H1 (cell line): ENCODE measurements at regions not wholly inside any gene's neighbourhood (a gene's known extent, or its start where the extent isn't known, plus 50 kb on each side); places are given as distances from the start of the nearest gene placed in this dataset.

Experiments used
- CTCF ChIA-PET: fragments of 300-600 bp; sonication (Branson Sonifier 250); formaldehyde crosslinking; loops from one replicate; lab custom pipeline; 2021; ENCODE audit not compliant: partially characterized antibody; lab: Charles Lee
- POLR2A ChIA-PET: fragments of 300-600 bp; sonication (Branson Sonifier 250); formaldehyde crosslinking; loops from one replicate; lab custom pipeline; 2021; ENCODE audit warnings: inconsistent platforms; ENCODE audit not compliant: partially characterized antibody; lab: Charles Lee
- DNase-seq, 2 experiments: peaks; one replicate each; pipeline versions ENCODE4 v3.0.0 to v3.0.0-alpha.2; 2010 to 2022; ENCODE audit warnings: low spot score in 2 of 2, low read depth in 1 of 2, mixed read lengths in 1 of 2
- FAIRE-seq: peaks from 2 replicates; lab custom pipeline; 2011; peaks lifted over from hg19 to GRCh38; lab: Jason Lieb, UNC
- H2AFZ ChIP-seq: 2 replicates; pipeline ENCODE4 v1.8.1; 2012; ENCODE audit warnings: low read length, inconsistent platforms
- H2AK5ac ChIP-seq: 2 replicates; pipeline ENCODE4 v1.6.1; 2013; ENCODE audit warnings: low read depth, low read length
- H2BK120ac ChIP-seq: replicated peaks from 2 replicates; pipeline ENCODE3; 2013; ENCODE audit warnings: low read depth, low read length, inconsistent platforms
- H2BK12ac ChIP-seq: 2 replicates; pipeline ENCODE4 v1.6.1; 2013; ENCODE audit warnings: low read depth, low read length
- H2BK15ac ChIP-seq: 2 replicates; pipeline ENCODE4 v1.6.1; 2013; ENCODE audit warnings: low read length
- H2BK20ac ChIP-seq: 2 replicates; pipeline ENCODE4 v1.6.1; 2013; ENCODE audit warnings: low read length
- H2BK5ac ChIP-seq: 2 replicates; pipeline ENCODE4 v1.6.1; 2013; ENCODE audit warnings: low read depth, low read length
- H3K14ac ChIP-seq: 2 replicates; pipeline ENCODE4 v1.6.1; 2013; ENCODE audit warnings: inconsistent platforms; ENCODE audit not compliant: insufficient read length
- H3K18ac ChIP-seq: 2 replicates; pipeline ENCODE4 v1.6.1; 2013; ENCODE audit warnings: low read length; ENCODE audit errors: extremely low read depth
- H3K23ac ChIP-seq: 2 replicates; pipeline ENCODE4 v1.6.1; 2013; ENCODE audit warnings: inconsistent platforms; ENCODE audit not compliant: insufficient read length
- H3K23me2 ChIP-seq: 2 replicates; pipeline ENCODE4 v1.6.1; 2013; ENCODE audit warnings: low read depth, low read length
- H3K27ac ChIP-seq: 2 replicates; pipeline ENCODE4 v1.6.1; 2011; ENCODE audit warnings: low read depth, low read length, inconsistent platforms
- H3K27me3 ChIP-seq, 4 experiments: replicated peaks in 1 of 4; 1 replicate in 1 of 4; 2 replicates in 3 of 4; pipeline versions ENCODE4 v1.6.1 to v1.8.1; 2011 to 2013; ENCODE audit warnings: low read length in 3 of 4, mild to moderate bottlenecking in 3 of 4, inconsistent platforms in 2 of 4, mixed read lengths in 2 of 4, moderate library complexity in 1 of 4; ENCODE audit not compliant: control insufficient read depth in 3 of 4, insufficient read depth in 3 of 4; ENCODE audit errors: extremely low read depth in 1 of 4
- H3K36me3 ChIP-seq, 4 experiments: 2 replicates each; pipeline versions ENCODE4 v1.6.1 to v1.8.1; 2011 to 2013; ENCODE audit warnings: mild to moderate bottlenecking in 4 of 4, low read length in 3 of 4, moderate library complexity in 2 of 4, control low read depth in 1 of 4, inconsistent platforms in 1 of 4; ENCODE audit not compliant: insufficient read depth in 4 of 4, control insufficient read depth in 2 of 4
- H3K4ac ChIP-seq: replicated peaks from 2 replicates; pipeline ENCODE3; 2013; ENCODE audit warnings: low read length, low read depth, mixed read lengths, inconsistent platforms; ENCODE audit not compliant: insufficient read length
- H3K4me1 ChIP-seq, 4 experiments: replicated peaks in 1 of 4; 1 replicate in 1 of 4; 2 replicates in 3 of 4; pipeline versions ENCODE4 v1.6.1 to v1.8.1; 2011 to 2013; ENCODE audit warnings: low read length in 3 of 4, inconsistent platforms in 2 of 4, mixed read lengths in 1 of 4; ENCODE audit not compliant: insufficient read depth in 4 of 4, control insufficient read depth in 3 of 4
- H3K4me2 ChIP-seq, 2 experiments: 2 replicates each; pipeline versions ENCODE4 v1.6.1 to v1.8.1; 2011 to 2013; ENCODE audit warnings: low read depth in 2 of 2, low read length in 2 of 2, control low read depth in 1 of 2, inconsistent platforms in 1 of 2, mild to moderate bottlenecking in 1 of 2; ENCODE audit not compliant: insufficient read depth in 1 of 2
- H3K4me3 ChIP-seq, 4 experiments: fragments of 200-600, 300-600 bp in 1 of 4; sonication (generic), shearing (Covaris generic), sonication (Bioruptor Twin) in 1 of 4; 2 replicates each; pipeline versions ENCODE4 v1.5.1 to v1.8.1; 2011 to 2016; ENCODE audit warnings: low read length in 4 of 4, low read depth in 3 of 4, control low read depth in 2 of 4, inconsistent platforms in 2 of 4, mild to moderate bottlenecking in 2 of 4, mixed read lengths in 1 of 4, moderate library complexity in 1 of 4; ENCODE audit not compliant: insufficient read depth in 2 of 4; ENCODE audit errors: extremely low read depth in 1 of 4
- H3K56ac ChIP-seq: replicated peaks from 2 replicates; pipeline ENCODE3; 2013; ENCODE audit warnings: low read depth, mild to moderate bottlenecking, mixed read lengths, low read length, inconsistent platforms; ENCODE audit not compliant: insufficient read length
- H3K79me1 ChIP-seq: 2 replicates; pipeline ENCODE4 v1.6.1; 2013; ENCODE audit warnings: low read depth, low read length, control low read depth
- H3K79me2 ChIP-seq, 2 experiments: 2 replicates each; pipeline versions ENCODE4 v1.6.1 to v1.8.1; 2012 to 2013; ENCODE audit warnings: low read length in 2 of 2, mild to moderate bottlenecking in 2 of 2, inconsistent platforms in 1 of 2; ENCODE audit not compliant: insufficient read depth in 2 of 2, control insufficient read depth in 1 of 2
- H3K9ac ChIP-seq, 4 experiments: replicated peaks in 1 of 4; 1 replicate in 1 of 4; 2 replicates in 3 of 4; pipeline versions ENCODE4 v1.6.1 to v1.8.1; 2011 to 2013; ENCODE audit warnings: low read depth in 3 of 4, low read length in 3 of 4, control low read depth in 2 of 4, mild to moderate bottlenecking in 2 of 4, moderate library complexity in 2 of 4, inconsistent platforms in 1 of 4; ENCODE audit errors: extremely low read depth in 1 of 4
- H3K9me3 ChIP-seq, 2 experiments: 2 replicates each; pipeline versions ENCODE4 v1.6.1 to v1.8.1; 2012 to 2013; ENCODE audit warnings: mild to moderate bottlenecking in 2 of 2, moderate library complexity in 2 of 2, control low read depth in 1 of 2, inconsistent platforms in 1 of 2, low read depth in 1 of 2, low read length in 1 of 2, mixed read lengths in 1 of 2; ENCODE audit not compliant: insufficient read depth in 2 of 2
- H4K20me1 ChIP-seq, 2 experiments: replicated peaks in 1 of 2; 2 replicates each; pipeline versions ENCODE3 to v1.8.1; 2011 to 2013; ENCODE audit warnings: inconsistent platforms in 2 of 2, low read length in 2 of 2, mild to moderate bottlenecking in 1 of 2; ENCODE audit not compliant: insufficient read depth in 2 of 2, control insufficient read depth in 1 of 2
- H4K5ac ChIP-seq: 2 replicates; pipeline ENCODE4 v1.6.1; 2013; ENCODE audit warnings: low read length, low read depth, mixed read lengths, inconsistent platforms; ENCODE audit not compliant: insufficient read length
- H4K8ac ChIP-seq: 2 replicates; pipeline ENCODE4 v1.8.0; 2013; ENCODE audit warnings: mild to moderate bottlenecking, moderate library complexity, low read length, inconsistent platforms; ENCODE audit not compliant: insufficient read depth; ENCODE audit errors: extremely low read depth
- H4K91ac ChIP-seq: replicated peaks from 2 replicates; pipeline ENCODE3; 2013; ENCODE audit warnings: low read length, mixed read lengths, inconsistent platforms; ENCODE audit not compliant: insufficient read length
- ASH2L ChIP-seq: fragments of 200-600, 300-600 bp; sonication (generic); IDR thresholded peaks from one replicate; pipeline ENCODE4 v1.7.1; 2017; ENCODE audit warnings: low read length
- ATF3 ChIP-seq: IDR thresholded peaks from 2 replicates; pipeline ENCODE4 v1.6.1; 2011; ENCODE audit warnings: low read depth, mild to moderate bottlenecking, low read length; ENCODE audit not compliant: insufficient read depth
- BACH1 ChIP-seq: IDR thresholded peaks from 2 replicates; pipeline ENCODE4 v1.6.1; 2012; ENCODE audit warnings: low read length, improper control_type of control experiment
- CHD2 ChIP-seq: IDR thresholded peaks from 2 replicates; pipeline ENCODE4 v1.6.1; 2012; ENCODE audit warnings: low read length, improper control_type of control experiment
- JUND ChIP-seq: IDR thresholded peaks from 2 replicates; pipeline ENCODE4 v1.6.1; 2011; ENCODE audit warnings: mild to moderate bottlenecking, improper control_type of control experiment, low read length
- KDM4A ChIP-seq: IDR thresholded peaks from one replicate; pipeline ENCODE4 v1.7.1; 2012; ENCODE audit warnings: low read depth, mild to moderate bottlenecking, moderate library complexity, low read length, inconsistent platforms; ENCODE audit not compliant: severe bottlenecking
- RBBP5 ChIP-seq: IDR thresholded peaks from 2 replicates; pipeline ENCODE4 v1.7.1; 2012; ENCODE audit warnings: low read depth, mild to moderate bottlenecking, inconsistent platforms, low read length, moderate library complexity, borderline replicate concordance
- SAP30 ChIP-seq: fragments of 300-600 bp; sonication (generic); IDR thresholded peaks from 2 replicates; pipeline ENCODE4 v1.7.1; 2012; ENCODE audit warnings: low read length, moderate library complexity, mild to moderate bottlenecking, inconsistent platforms; ENCODE audit not compliant: insufficient read depth, insufficient replicate concordance
- SP1 ChIP-seq: IDR thresholded peaks from 2 replicates; pipeline ENCODE4 v1.6.1; 2011; ENCODE audit warnings: low read depth, low read length
- SP4 ChIP-seq: IDR thresholded peaks from 2 replicates; pipeline ENCODE4 v1.6.1; 2012; ENCODE audit warnings: low read length, inconsistent platforms
- YY1 ChIP-seq: IDR thresholded peaks from 2 replicates; pipeline ENCODE4 v1.6.1; 2011; ENCODE audit warnings: low read depth, mild to moderate bottlenecking, low read length
- WGBS, 2 experiments: shearing (Covaris generic) in 1 of 2; methylation state at CpG; one replicate each; pipeline versions ENCODE4 v1.1.6 to v1.1.7; 2013 to 2015; ENCODE audit warnings: low lambda C conversion rate in 2 of 2, mixed read lengths in 2 of 2, inconsistent platforms in 1 of 2, low coverage in 1 of 2, missing lambda C conversion rate in 1 of 2; ENCODE audit not compliant: insufficient replicate concordance in 2 of 2, insufficient coverage in 1 of 2, insufficient read length in 1 of 2; ENCODE audit errors: extremely low coverage in 1 of 2, missing lambda C conversion rate in 1 of 2; 5-methylcytosine and 5-hydroxymethylcytosine counted together
- TF ChIP-seq, protein P1 (sequence below): IDR thresholded peaks from 2 replicates; pipeline ENCODE4 v1.6.1; 2011; ENCODE audit warnings: low read length, improper control_type of control experiment

- Histone ChIP-seq H3K4me3 (no peak overlapping the region), H3K18ac (no peak overlapping the region), H3K9me3 (peaks cover 2 to 4% of the 10 kb centered on the region in 2 experiments; a peak in 2 of 4 replicates), H3K27me3 (no peaks in the 10 kb centered on the region), H3K4me1 (no peaks in the 10 kb centered on the region), H3K27ac (no peak overlapping the region), H3K56ac (no peak overlapping the region), H4K20me1 (no peaks in the 10 kb centered on the region), H4K8ac (no peak overlapping the region), H2BK15ac (no peak overlapping the region), H2AFZ (no peak overlapping the region; the same call in 1 of the 2 replicates), H2BK20ac (no peak overlapping the region), H3K23ac (no peak overlapping the region), H3K79me2 (no peaks in the 10 kb centered on the region), H3K23me2 (no peaks in the 10 kb centered on the region), H2BK5ac (no peak overlapping the region), H3K4ac (no peak overlapping the region), H3K9ac (no peak overlapping the region), H2BK120ac (no peak overlapping the region), H4K91ac (no peak overlapping the region), H3K79me1 (no peaks in the 10 kb centered on the region), H3K36me3 (no peaks in the 10 kb centered on the region), H3K4me2 (no peak overlapping the region), H2BK12ac (no peak overlapping the region), H3K14ac (no peak overlapping the region), H2AK5ac (no peak overlapping the region), H4K5ac (no peak overlapping the region)
- DNase-seq = peak in 1 of 2 experiments; percentile 23
- WGBS, 2 experiments = 81% methylated on average over 6 of the region's 6 CpGs; no CpG with 5 or more reads in 1 of the 2 experiments
- POLR2A ChIA-PET = no interaction called here
- CTCF ChIA-PET = no interaction called here
- FAIRE-seq = no peak
- no peak for TF ChIP-seq RBBP5
- TF ChIP-seq KDM4A = no peak
- TF ChIP-seq ASH2L = no peak
- TF ChIP-seq YY1 = no peak
- no peak for TF ChIP-seq JUND
- TF ChIP-seq, protein P1, sequence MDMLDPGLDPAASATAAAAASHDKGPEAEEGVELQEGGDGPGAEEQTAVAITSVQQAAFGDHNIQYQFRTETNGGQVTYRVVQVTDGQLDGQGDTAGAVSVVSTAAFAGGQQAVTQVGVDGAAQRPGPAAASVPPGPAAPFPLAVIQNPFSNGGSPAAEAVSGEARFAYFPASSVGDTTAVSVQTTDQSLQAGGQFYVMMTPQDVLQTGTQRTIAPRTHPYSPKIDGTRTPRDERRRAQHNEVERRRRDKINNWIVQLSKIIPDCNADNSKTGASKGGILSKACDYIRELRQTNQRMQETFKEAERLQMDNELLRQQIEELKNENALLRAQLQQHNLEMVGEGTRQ = no peak
- no peak for TF ChIP-seq BACH1
- no peak for TF ChIP-seq CHD2
- TF ChIP-seq SP1 = no peak
- no peak for TF ChIP-seq SP4
- TF ChIP-seq ATF3 = no peak
- no peak for TF ChIP-seq SAP30
Measured at GRCh38 chr11:93952082-93952780, 68.9 kb upstream of the HEPHL1 start.
